ENCODE measurements at regions not wholly inside any gene's neighbourhood (a gene's known extent, or its start where the extent isn't known, plus 50 kb on each side); places are given as distances from the start of the nearest gene placed in this dataset.

GRCh38 chr21:28750565-28750964, 242.1 kb downstream of the LTN1 start:
- Histone ChIP-seq H3K9me3 (replicated peaks; ENCODE audit: control insufficient read depth, insufficient read depth, low read length) (no peaks in the 10 kb centered on the region), H3K27ac (ENCODE audit: insufficient read depth, low read depth, low read length) (no peak overlapping the region), H3K4me2 (ENCODE audit: insufficient read depth, low read length) (no peak overlapping the region), H3K36me3 (ENCODE audit: control insufficient read depth in 2 of 2, extremely low read depth in 1 of 2, insufficient read depth in 2 of 2, low read length in 2 of 2) (no peaks in the 10 kb centered on the region), H3K79me2 (ENCODE audit: control insufficient read depth, insufficient read depth, low read length) (no peaks in the 10 kb centered on the region), H4K20me1 (replicated peaks; ENCODE audit: control insufficient read depth, extremely low read depth, insufficient read depth, low read length) (no peaks in the 10 kb centered on the region), H2AFZ (ENCODE audit: low read depth, low read length) (no peak overlapping the region), H3K9me1 (replicated peaks; ENCODE audit: control insufficient read depth, extremely low read depth, insufficient read depth, low read length) (no peaks in the 10 kb centered on the region), H3K9ac (replicated peaks; ENCODE audit: extremely low read depth, insufficient read depth, low read length) (no peak overlapping the region), H3K4me1 (ENCODE audit: control insufficient read depth, extremely low read depth, insufficient read depth, low read length) (peaks cover under 1% of the 10 kb centered on the region), H3K27me3 (ENCODE audit: control insufficient read depth in 2 of 2, insufficient read depth in 2 of 2, low read length in 2 of 2) (no peaks in the 10 kb centered on the region), H3K4me3 (replicated peaks in 1 of 3; ENCODE audit: insufficient read depth in 1 of 3, low read depth in 1 of 3, low read length in 3 of 3) (no peak overlapping the region)
- CTCF ChIA-PET = no interaction called here
- FAIRE-seq (no peak), DNase-seq (ENCODE audit: low read depth, low spot score) (no peak)
- dilution Hi-C loops (cut with MboI; ENCODE audit: extremely low pct_ligation_motif_present, low sequenced_read_pairs) = no loop called here
- POLR2A ChIA-PET = no interaction called here
- intact Hi-C loops (cut with micrococcal nuclease) = no loop called here
- no TSS peak for BruUV-seq (replicated peaks)
- TF ChIP-seq CTCF (IDR thresholded peaks at IDR 0.05; ENCODE audit: extremely low read depth in 1 of 2, insufficient read depth in 1 of 2, low read depth in 1 of 2, low read length in 2 of 2) (no peak), MYC (IDR thresholded peaks at IDR 0.05; ENCODE audit: low read depth, low read length) (no peak), EZH2 (IDR thresholded peaks at IDR 0.05; ENCODE audit: borderline replicate concordance, low read depth, low read length, severe bottlenecking) (no peak), MAX (IDR thresholded peaks at IDR 0.05; ENCODE audit: insufficient read depth, insufficient read length) (no peak), JUN (IDR thresholded peaks at IDR 0.05; ENCODE audit: borderline replicate concordance, insufficient read depth, insufficient read length, low read depth) (no peak), POLR2AphosphoS5 (IDR thresholded peaks at IDR 0.05; ENCODE audit: insufficient read depth, low read depth, low read length) (no peak), GATA2 (IDR thresholded peaks at IDR 0.05; ENCODE audit: insufficient read depth, insufficient read length, low read depth, low read length) (no peak), POLR2A (IDR thresholded peaks at IDR 0.05; ENCODE audit: low read depth, low read length) (no peak), FOS (IDR thresholded peaks at IDR 0.05; ENCODE audit: borderline replicate concordance, insufficient read depth, low read length) (no peak)
